Panc1 (cell line): ENCODE measurements at regions not wholly inside any gene's neighbourhood (a gene's known extent, or its start where the extent isn't known, plus 50 kb on each side); places are given as distances from the start of the nearest gene placed in this dataset.

Experiments
- CTCF ChIP-seq: fragments of 450-650 bp; IDR thresholded peaks from 2 replicates; pipeline ENCODE4 v1.5.1; 2017; ENCODE audit warnings: mild to moderate bottlenecking
- POLR2AphosphoS5 ChIP-seq: IDR thresholded peaks from 2 replicates; pipeline ENCODE4 v1.6.1; 2012; ENCODE audit warnings: mild to moderate bottlenecking, low read depth, low read length, moderate library complexity
- REST ChIP-seq, 2 experiments: IDR thresholded peaks; 2 replicates each; pipeline ENCODE4 v1.6.1; 2011 to 2012; ENCODE audit warnings: low read depth in 2 of 2, control low read depth in 1 of 2, low read length in 1 of 2, mild to moderate bottlenecking in 1 of 2, moderate library complexity in 1 of 2; ENCODE audit not compliant: insufficient read depth in 1 of 2

GRCh38 chr13:57030671-57031070 lies 110.0 kb upstream of the PRR20A start:
- TF ChIP-seq POLR2AphosphoS5: no peak
- no peak for TF ChIP-seq CTCF
- TF ChIP-seq REST (IDR thresholded peaks at IDR 0.05; ENCODE audit: insufficient read depth in 1 of 2, low read depth in 2 of 2, low read length in 1 of 2): no peak
